ENCODE measurements at regions not wholly inside any gene's neighbourhood (a gene's known extent, or its start where the extent isn't known, plus 50 kb on each side); places are given as distances from the start of the nearest gene placed in this dataset.

- TF ChIP-seq POLR2A (IDR thresholded peaks at IDR 0.05) (no peak), EP300 (IDR thresholded peaks at IDR 0.05) (no peak)
- TF ChIP-seq, protein P1, sequence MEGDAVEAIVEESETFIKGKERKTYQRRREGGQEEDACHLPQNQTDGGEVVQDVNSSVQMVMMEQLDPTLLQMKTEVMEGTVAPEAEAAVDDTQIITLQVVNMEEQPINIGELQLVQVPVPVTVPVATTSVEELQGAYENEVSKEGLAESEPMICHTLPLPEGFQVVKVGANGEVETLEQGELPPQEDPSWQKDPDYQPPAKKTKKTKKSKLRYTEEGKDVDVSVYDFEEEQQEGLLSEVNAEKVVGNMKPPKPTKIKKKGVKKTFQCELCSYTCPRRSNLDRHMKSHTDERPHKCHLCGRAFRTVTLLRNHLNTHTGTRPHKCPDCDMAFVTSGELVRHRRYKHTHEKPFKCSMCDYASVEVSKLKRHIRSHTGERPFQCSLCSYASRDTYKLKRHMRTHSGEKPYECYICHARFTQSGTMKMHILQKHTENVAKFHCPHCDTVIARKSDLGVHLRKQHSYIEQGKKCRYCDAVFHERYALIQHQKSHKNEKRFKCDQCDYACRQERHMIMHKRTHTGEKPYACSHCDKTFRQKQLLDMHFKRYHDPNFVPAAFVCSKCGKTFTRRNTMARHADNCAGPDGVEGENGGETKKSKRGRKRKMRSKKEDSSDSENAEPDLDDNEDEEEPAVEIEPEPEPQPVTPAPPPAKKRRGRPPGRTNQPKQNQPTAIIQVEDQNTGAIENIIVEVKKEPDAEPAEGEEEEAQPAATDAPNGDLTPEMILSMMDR (IDR thresholded peaks at IDR 0.05) = no peak
Measured at GRCh38 chr2:60317034-60317386, 236.4 kb downstream of the BCL11A start.
